H1 (cell line): ENCODE measurements at regions not wholly inside any gene's neighbourhood (a gene's known extent, or its start where the extent isn't known, plus 50 kb on each side); places are given as distances from the start of the nearest gene placed in this dataset.

Experiments used
- EGR1 ChIP-seq: IDR thresholded peaks from 2 replicates; pipeline ENCODE4 v1.6.1; 2011; ENCODE audit warnings: low read depth, low read length, borderline replicate concordance
- RNF2 ChIP-seq: fragments of 200-900, 300-1000 bp; sonication (generic); IDR thresholded peaks from 2 replicates; pipeline ENCODE4 v1.7.1; 2016; ENCODE audit warnings: borderline replicate concordance, low read depth, mild to moderate bottlenecking, antibody characterized with exemption, low read length; ENCODE audit not compliant: poor library complexity, severe bottlenecking; ENCODE audit errors: missing control alignments
- TAF1 ChIP-seq: IDR thresholded peaks from 2 replicates; pipeline ENCODE4 v1.6.1; 2011; ENCODE audit warnings: mild to moderate bottlenecking, low read depth, low read length

DNA sequence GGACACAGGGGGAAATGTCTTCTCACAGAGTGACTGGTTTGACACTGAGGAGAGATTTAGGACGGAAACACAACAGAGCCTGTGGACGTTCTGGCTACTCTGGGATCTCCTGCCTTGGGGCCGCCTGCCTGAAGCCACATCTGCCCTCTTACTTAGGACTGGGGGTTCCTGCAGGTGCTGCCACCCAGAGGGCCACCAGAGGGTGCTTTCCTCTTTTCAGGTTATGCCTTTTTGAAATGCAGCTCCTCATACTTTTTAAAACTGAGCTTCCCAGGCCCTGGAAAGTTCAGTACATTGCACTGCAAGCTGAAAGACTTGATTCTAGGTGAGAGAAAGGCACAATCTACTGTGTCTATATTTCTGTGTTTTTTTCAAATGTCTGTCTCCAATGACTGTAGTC lies 92.2 kb upstream of the PGRMC2 start (continued):
- no peak for TF ChIP-seq RNF2
- no peak for TF ChIP-seq TAF1
- TF ChIP-seq EGR1, result no peak
- TF ChIP-seq, all 59 proteins: peak for 2
